Heart left ventricle (tissue), 13 donors: ENCODE measurements at regions not wholly inside any gene's neighbourhood (a gene's known extent, or its start where the extent isn't known, plus 50 kb on each side); places are given as distances from the start of the nearest gene placed in this dataset.

Experiments used
- CTCF ChIP-seq, 12 donors: fragments of 200-600 bp; sonication (generic) in 4 of 12; IDR thresholded peaks; one replicate each; pipeline versions ENCODE4 v1.5.0 to v1.8.0; 2018 to 2022; ENCODE audit warnings: antibody characterized with exemption in 12 of 12, mild to moderate bottlenecking in 5 of 12
- POLR2A ChIP-seq, 2 donors: fragments of 450-650 bp; IDR thresholded peaks; one replicate each; pipeline ENCODE4 v1.6.1; 2017; ENCODE audit warnings: antibody characterized with exemption in 2 of 2, mild to moderate bottlenecking in 2 of 2, moderate library complexity in 2 of 2
- donor health status: ischemic (EF 13 %, LVEDD 7.1; RV severe dilation, severe dysfunction).
- donor health status: DM: no; HTN: yes; CAD: no.
- donor health status: DM: no; HTN: no; CAD: no.
- donor health status: ischemic (EF 25% LVEDD 6.9; RV normal size, moderate dysfunction).
- donor health status: ischemic (EF 25% LVEDD 5.7; RV mildly dilated, moderate dysfunction).
- donor health status: ischemic (EF 35%, LVEDD 5.7; RV mildly dilated, moderate dysfunction).
- donor health status: nonischemic (EF 11% LVEDD 7.7; RV severe dilation, severe dysfunction).
- donor health status: DM: yes; HTN: yes; CAD: no.
- donor health status: PGD.
- donor health status: ischemic (EF 29% LVEDD 5.4; RV normal size, mild dysfunction).
- donor health status: nonischemic (EF 23%, LVEDD 6.1; RV moderate dilation, normal function).

GRCh38 chr12:87920139-87920538, 109.1 kb downstream of the C12orf50 start:
- TF ChIP-seq POLR2A (IDR thresholded peaks at IDR 0.05) (no peak), CTCF (IDR thresholded peaks at IDR 0.05) (no peak)
